ENCODE measurements at regions not wholly inside any gene's neighbourhood (a gene's known extent, or its start where the extent isn't known, plus 50 kb on each side); places are given as distances from the start of the nearest gene placed in this dataset.

GRCh38 chr13:105255472-105255871 is 1280.0 kb downstream of the EFNB2 start:
- TF ChIP-seq CTCF (IDR thresholded peaks at IDR 0.05; ENCODE audit: low read depth, low read length) (no peak), POLR2A (IDR thresholded peaks at IDR 0.05; ENCODE audit: extremely low read depth, insufficient read length) (no peak), MAX (IDR thresholded peaks at IDR 0.05; ENCODE audit: low read depth, low read length) (no peak)

Data from NB4 (cell line).